SIG-M5 treated with dmso at 0.1 percent for 504 hours (cell line): ENCODE measurements at regions not wholly inside any gene's neighbourhood (a gene's known extent, or its start where the extent isn't known, plus 50 kb on each side); places are given as distances from the start of the nearest gene placed in this dataset.
"Not testable (repeated sequence)": the region's sequence is repeated elsewhere in the genome, so short reads cannot be mapped to it uniquely, and the experiment has no call there.

Experiments
- DNase-seq: peaks from one replicate; lab custom pipeline; 2025; ENCODE audit not compliant: unreplicated experiment; lab: John Stamatoyannopoulos, UW

- no peak for DNase-seq
These were observed 156.4 kb downstream of the UQCRFS1 start for GRCh38 chr19:29056535-29056934.

- no peak for DNase-seq
These were observed 157.9 kb downstream of the UQCRFS1 start for GRCh38 chr19:29054886-29055675.

- DNase-seq, result no peak
These were observed 164.1 kb downstream of the UQCRFS1 start for GRCh38 chr19:29048873-29049272.

- no peak for DNase-seq
These were observed 167.2 kb downstream of the UQCRFS1 start for GRCh38 chr19:29045679-29046254.

GRCh38 chr19:29044037-29044436 lies 168.9 kb downstream of the UQCRFS1 start:
- no peak for DNase-seq

GRCh38 chr19:29042450-29042849 lies 170.5 kb downstream of the UQCRFS1 start:
- no peak for DNase-seq

- no peak for DNase-seq
These were observed 172.0 kb downstream of the UQCRFS1 start for GRCh38 chr19:29040951-29041350.

- no peak for DNase-seq
These were observed 172.7 kb downstream of the UQCRFS1 start for GRCh38 chr19:29040292-29040691.

GRCh38 chr19:29039036-29039435 lies 173.9 kb downstream of the UQCRFS1 start:
- DNase-seq, result not testable (repeated sequence)

GRCh38 chr19:29031216-29031615 lies 181.7 kb downstream of the UQCRFS1 start:
- no peak for DNase-seq

GRCh38 chr19:29029268-29029958 lies 183.5 kb downstream of the UQCRFS1 start:
- DNase-seq, result no peak

GRCh38 chr19:29022599-29022998 lies 190.4 kb downstream of the UQCRFS1 start:
- DNase-seq, result no peak

GRCh38 chr19:29022165-29022564 lies 190.8 kb downstream of the UQCRFS1 start:
- DNase-seq, result no peak

GRCh38 chr19:29021232-29021916 lies 191.6 kb downstream of the UQCRFS1 start:
- DNase-seq, result no peak

GRCh38 chr19:29019403-29019802 lies 193.5 kb downstream of the UQCRFS1 start:
- no peak for DNase-seq

GRCh38 chr19:29018542-29018941 lies 194.4 kb downstream of the UQCRFS1 start:
- no peak for DNase-seq

GRCh38 chr19:29017788-29018187 lies 195.2 kb downstream of the UQCRFS1 start:
- DNase-seq, result no peak

- DNase-seq, result no peak
These were observed 195.8 kb downstream of the UQCRFS1 start for GRCh38 chr19:29016926-29017760.

- DNase-seq, result no peak
These were observed 196.6 kb downstream of the UQCRFS1 start for GRCh38 chr19:29016353-29016752.

GRCh38 chr19:29015569-29015968 lies 197.4 kb downstream of the UQCRFS1 start:
- no peak for DNase-seq
